GM18520 (cell line): ENCODE measurements at regions not wholly inside any gene's neighbourhood (a gene's known extent, or its start where the extent isn't known, plus 50 kb on each side); places are given as distances from the start of the nearest gene placed in this dataset.

ENCODE experiments used
- ATAC-seq: cut with Tn5 transposase; IDR thresholded peaks from one replicate; pipeline ENCODE4 v1.9.1; 2021; ENCODE audit not compliant: unreplicated experiment

DNA sequence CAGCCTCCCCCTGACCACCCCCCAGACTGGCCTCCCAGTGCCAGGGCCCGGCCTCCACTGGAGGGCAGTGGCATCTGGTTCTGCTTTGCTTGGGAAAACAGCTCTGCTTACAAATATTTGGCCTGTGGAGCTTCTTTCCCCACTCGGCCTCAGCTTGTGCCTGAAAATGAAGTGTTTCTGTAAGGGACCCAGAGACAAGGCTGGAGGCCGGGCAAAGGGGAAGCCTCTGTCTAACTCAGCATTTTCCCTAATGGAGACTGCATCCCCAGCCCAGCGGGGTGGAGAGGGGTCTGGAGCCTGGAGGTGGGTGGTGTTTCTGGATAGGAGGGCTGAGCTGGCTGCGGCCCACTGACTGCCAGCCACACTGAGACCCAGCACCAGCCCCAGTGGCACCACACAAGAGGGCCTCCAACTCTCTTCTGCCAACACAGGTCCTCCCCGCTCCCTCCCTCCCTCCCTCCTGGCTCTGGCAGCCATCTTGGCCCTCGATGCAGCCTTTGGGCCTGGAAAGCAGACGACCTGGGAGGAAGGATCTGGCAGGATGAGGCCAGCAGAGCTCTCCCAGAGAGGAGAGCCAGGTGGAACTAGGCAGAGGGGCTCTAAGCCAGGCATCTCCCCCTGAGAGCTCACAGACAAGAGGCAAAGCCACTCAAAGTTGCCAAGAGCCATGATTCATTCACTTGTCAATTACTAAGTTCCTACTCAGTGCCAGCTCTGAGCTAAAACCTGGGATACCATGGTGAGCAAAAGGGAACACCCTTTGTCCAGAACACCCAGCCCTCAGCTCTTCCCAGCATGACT lies 77.1 kb upstream of the CD82 start:
- no peak for ATAC-seq

DNA sequence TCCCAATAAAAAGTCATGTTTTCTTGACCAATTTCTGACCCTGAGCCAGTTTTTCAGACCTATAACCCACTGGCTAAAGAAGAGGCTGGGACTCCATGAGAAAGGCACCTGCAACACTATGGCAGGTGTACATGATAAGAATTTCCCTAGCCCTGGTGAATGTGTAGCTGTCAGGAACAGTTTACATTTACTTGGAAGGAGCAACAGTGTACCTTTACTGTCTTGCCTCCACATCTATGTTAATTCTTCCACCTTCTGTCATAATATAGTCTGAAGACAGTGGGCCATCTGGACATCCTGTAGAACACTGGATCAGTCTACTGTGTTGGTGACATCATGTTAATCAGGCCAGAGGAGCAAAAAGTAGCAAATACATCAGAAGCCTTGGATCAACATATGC lies 72.1 kb upstream of the CD82 start:
- ATAC-seq: no peak

DNA sequence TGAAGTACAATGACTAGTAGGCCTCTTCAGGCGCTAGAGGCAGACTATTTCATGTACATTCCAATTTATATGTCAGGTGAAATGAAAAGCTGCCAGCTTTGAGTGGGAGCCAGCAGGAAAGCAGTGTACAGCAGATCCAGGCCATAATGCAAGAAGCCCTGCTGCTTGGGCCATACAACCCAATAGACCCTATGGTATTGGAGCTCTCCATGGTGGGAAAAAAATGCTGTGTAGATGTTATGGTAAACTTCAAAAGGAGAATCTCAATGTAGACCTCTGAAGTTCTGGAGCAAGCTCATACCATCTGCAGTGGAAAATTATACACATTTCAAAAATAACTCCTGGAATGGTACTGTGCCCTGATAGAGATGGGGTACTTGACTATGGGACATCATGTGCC lies 71.5 kb upstream of the CD82 start:
- ATAC-seq: no peak

DNA sequence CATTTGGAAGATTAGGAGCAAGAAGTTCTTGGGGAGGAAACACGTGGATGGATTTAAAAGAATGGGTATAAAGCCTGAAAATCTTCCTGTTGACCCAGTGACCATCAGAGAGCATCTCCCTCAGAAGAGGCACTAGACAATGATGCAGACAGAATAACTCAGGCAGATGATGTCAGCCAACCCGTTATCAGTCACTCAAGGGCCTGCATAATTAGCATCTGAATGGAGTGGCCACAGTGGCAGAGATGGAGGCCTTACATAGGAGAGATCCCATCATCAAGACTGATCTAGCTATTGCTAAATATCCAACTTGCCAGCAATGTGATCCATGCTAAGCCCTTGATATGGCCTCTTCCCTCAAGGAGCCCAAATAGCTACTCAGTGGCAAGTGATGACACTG lies 70.7 kb upstream of the CD82 start:
- ATAC-seq: no peak

DNA sequence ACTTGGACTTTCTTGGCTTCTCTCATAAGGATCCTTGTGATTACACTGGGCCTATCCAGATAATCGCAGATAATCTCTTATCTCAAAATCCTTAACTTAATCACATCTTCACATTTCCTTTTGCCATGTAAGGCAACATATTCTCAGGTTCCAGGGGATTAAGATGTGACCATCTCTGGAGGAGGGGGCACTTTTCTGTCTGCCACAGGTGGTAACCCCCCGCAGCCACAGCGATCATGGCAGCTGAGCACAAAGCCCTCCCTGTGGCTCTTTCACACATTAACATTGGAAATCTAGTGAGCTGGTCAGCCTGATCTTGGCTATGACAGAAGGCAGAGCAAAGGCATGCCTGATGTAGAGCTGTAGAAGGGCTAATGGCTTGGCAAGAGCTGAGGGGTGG lies 69.1 kb upstream of the CD82 start:
- ATAC-seq: no peak

DNA sequence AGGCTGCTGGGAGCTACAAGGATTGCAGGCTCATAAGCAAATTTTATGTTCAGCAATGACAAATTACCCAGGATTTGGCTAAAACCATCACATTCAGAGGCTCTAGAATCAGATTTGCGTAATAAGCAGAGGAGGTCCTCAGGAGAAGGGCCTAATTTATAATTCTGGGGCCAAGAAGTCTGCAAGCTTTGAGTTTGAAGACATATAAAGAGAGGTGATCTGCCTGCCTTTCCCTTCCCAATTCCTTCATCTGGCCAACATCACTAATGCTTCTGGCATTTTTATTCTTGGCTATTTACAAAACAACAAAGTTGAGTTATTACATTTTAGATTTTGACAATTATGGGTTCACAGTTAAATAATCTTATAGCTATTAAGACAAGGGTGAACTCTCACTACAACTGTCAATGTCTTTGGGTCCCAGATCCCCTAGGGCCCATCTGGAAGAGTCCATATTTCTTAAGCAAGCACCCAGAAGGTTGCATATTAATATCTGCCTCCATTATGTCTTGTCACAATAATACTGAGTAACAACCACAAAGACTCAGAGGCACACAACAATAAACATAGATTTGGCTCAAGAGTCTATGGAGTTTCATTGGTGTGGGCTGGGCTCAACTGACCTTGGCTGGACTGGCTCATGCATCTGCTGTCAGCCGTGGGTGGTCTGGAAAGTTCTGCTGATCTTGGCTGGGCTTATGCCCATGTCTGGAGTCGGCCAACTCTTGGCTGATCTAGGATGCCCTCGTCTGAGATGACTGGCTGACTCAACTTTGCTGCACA lies 67.2 kb upstream of the CD82 start:
- ATAC-seq: no peak

DNA sequence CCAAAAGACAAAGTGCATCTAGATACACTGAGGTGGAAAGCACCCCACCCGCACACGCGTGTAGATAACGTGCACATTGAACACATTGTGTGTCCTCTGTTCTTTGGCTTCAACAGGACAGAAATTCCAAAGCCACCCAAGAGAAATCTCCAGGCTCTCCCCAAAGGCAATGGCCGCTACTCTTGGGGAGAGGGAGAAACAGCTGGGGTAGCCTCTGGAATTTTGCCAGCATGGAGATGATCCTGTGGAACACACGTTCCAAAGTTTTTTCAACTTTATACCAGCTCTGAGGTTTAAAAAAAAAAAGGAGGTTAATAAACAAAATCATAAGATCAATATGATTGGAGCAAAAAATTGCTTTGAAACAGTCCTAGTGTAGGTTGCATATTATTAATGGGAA lies 63.0 kb upstream of the CD82 start:
- ATAC-seq: no peak

DNA sequence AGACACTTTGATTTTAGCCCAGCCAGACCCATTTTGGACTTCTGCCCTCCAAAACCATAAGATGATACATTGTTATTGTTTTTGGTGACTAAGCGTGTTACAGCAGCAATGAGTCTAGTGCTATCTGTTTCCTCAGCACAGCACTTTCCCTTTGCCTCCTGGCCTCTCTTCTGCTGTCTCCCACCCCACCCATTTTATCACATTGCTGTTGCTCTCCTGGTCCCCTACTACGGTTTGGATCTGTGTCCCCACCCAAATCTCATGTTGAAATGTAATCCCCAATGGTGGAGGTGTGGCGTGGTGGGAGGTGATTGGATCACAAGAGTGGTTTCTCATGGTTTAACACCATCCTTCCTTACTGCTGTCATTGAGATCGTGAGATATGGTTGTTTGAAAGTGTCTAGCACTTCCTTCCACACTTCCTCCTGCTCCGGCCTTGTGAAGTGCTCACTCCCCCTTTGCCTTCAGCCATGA lies 59.8 kb upstream of the CD82 start:
- ATAC-seq: no peak

DNA sequence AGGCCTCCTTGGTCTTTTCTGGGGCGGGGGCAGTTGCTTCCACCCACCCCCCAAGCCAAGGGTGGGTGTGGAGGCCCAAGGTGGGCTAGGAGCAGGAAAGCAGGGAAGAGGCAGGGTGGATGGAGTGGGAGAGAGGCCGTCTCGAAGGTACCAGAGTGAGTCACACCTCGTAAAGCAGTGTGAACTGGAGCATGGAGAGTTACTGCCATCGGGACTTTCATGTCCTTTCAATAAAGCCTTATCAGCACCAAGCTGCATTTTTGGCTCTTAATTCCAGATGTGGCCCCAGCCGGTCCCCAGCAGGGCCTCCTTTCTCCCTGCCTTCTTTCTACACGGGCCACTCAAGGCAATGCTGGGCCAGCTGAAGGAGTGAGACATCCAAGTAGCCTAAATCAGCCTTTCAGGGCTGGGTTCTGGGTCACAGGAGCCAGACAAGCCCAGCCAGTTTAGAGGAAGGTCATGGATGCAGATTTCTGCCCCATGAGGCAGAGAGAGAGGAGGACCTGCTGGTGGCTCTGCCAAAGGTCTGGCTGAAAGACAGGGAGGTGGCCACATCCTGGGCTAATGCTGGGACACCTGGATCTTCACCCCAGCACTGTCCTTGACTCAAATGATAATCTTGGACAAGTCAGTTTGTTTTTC lies 59.0 kb upstream of the CD82 start:
- ATAC-seq: no peak

DNA sequence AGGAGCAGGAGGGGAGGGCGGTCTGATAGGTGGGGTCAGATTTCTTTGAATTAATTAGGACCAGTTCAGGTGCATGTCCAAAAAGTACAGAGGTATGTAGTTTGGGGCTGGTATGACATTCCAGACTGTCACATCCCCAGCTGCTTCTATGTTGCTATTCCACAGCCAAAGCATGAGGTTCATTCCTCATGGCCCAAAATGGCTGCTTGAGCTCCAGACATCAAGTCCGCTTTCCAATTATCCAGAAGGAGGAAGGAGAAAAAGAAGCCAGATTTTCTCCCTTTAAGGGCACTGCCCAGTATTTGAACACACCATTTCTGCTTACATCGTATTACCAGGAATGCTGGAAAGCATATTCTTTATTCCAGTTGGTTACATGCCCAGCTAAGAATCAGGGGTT lies 58.0 kb upstream of the CD82 start:
- ATAC-seq: no peak

DNA sequence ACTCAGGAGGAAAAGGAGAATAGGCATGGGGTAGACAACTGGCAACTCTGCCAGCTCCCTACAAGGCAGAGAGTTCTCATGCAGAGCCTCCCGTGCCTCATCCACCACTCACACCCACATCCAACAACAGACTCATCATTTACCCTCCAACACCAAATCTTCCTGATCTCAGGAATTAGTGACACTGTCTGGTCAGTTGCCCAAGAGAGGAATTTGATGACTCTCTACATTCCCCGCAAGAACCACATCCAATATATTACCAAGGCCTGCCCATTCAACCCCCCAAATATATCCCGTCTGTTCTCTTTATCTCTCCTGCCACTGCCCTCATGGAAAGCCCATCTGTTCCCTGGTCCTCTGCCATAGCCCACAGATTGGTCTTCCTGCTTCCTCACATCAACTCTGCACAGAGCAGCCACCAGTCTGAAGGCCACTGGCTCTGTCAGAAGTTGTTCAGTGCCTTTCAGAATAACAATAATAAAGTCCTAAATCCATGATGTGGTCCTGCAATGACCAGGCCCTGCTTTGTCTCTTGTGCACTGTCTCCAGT lies 57.5 kb upstream of the CD82 start:
- no peak for ATAC-seq

DNA sequence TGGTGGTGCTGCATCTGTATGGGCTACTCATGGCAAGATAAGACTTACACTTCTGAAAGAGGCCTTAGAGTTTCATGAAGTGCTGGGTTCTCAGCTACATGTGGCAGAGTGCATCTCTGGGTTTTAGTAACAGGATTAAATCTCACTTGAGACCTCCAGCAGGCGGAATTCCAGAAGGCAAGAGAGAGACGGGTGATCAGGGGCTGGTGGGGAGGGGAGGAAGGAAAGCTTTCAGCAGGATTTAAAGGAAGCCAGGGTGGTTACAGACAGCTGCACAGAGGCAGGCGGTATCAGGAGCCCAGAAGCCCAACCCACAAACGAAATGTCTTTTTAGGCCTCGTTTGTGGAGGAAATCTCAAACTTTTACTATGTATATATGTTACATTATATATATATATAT lies 56.2 kb upstream of the CD82 start:
- no peak for ATAC-seq

DNA sequence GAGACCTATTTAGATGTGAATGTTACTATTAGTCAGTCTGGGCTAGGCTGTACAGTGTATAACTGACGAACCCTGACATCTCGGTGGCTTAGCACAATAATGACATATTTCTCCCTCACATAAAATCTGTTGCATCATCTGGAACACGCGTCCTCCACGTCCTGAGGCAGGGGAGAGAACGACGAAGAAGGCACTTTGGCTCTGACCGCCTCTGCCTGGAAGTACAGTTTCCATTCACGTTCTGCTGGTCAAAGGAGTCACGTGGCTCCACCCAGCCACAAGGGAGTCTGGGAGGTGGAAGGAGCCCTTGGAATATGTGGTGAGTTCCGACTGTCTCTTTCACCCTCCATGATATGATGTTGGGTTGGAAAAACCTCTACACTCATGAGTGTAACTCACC lies 55.1 kb upstream of the CD82 start:
- no peak for ATAC-seq

DNA sequence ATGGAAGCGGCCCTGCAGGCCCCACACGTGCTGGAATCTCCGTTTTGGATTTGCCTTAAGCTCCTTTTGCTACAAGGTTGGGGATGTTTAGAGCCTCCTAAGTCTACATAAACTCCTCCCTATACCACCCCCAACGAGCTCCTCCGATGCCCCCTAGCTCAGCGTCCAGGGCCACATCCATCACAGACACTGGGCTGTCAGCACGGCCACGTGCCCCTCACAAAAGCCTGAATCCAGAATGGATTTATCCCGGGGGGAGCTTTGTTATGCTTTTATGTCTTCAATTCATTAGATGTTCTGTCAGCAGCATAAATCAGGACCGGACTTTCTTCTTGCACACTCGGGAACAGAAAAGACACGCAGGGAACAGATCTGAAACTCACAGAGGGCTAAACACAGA lies 52.6 kb upstream of the CD82 start:
- no peak for ATAC-seq

DNA sequence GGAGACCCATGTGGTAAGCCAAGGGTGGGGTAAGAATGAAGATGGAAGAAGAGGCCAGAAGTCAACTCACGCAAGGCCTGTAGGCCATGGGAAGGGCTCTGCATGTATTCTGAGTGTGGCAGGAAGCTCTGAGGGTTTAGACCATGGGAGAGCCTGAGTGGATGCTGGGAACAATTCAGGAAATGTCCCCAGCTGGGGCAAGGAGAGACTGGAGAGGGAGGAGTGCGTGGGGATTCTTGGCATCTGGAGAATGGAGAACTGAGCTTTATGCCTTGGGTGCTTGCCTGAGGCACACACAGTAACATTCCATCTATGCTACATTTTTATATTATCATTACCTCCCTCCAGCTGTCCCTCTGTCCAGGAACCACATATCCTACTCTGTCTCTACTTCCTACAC lies 50.4 kb upstream of the CD82 start:
- ATAC-seq: no peak
